ENCODE measurements at regions not wholly inside any gene's neighbourhood (a gene's known extent, or its start where the extent isn't known, plus 50 kb on each side); places are given as distances from the start of the nearest gene placed in this dataset.

- Histone ChIP-seq H3K27ac (peak overlapping the region; percentile 89), H3K36me3 (peaks cover 90% of the 10 kb centered on the region)
Measured at GRCh38 chr12:124481772-124482566, 85.4 kb downstream of the NCOR2 start.

GRCh38 chr12:124481257-124481750 lies 86.1 kb downstream of the NCOR2 start:
- Histone ChIP-seq H3K27ac (peak overlapping the region; percentile 89), H3K36me3 (peaks cover 91% of the 10 kb centered on the region), H3K4me3 (ENCODE audit: low read depth, low read length) (no peak overlapping the region), H3K9me3 (ENCODE audit: severe bottlenecking) (no peaks in the 10 kb centered on the region), H3K27me3 (ENCODE audit: insufficient read depth, low read depth, severe bottlenecking) (no peaks in the 10 kb centered on the region)
- no peak for DNase-seq
- TF ChIP-seq, protein P1, sequence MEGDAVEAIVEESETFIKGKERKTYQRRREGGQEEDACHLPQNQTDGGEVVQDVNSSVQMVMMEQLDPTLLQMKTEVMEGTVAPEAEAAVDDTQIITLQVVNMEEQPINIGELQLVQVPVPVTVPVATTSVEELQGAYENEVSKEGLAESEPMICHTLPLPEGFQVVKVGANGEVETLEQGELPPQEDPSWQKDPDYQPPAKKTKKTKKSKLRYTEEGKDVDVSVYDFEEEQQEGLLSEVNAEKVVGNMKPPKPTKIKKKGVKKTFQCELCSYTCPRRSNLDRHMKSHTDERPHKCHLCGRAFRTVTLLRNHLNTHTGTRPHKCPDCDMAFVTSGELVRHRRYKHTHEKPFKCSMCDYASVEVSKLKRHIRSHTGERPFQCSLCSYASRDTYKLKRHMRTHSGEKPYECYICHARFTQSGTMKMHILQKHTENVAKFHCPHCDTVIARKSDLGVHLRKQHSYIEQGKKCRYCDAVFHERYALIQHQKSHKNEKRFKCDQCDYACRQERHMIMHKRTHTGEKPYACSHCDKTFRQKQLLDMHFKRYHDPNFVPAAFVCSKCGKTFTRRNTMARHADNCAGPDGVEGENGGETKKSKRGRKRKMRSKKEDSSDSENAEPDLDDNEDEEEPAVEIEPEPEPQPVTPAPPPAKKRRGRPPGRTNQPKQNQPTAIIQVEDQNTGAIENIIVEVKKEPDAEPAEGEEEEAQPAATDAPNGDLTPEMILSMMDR (IDR thresholded peaks at IDR 0.05; ENCODE audit: low read depth, low read length) = no peak

More at GRCh38 chr12:124481772-124482566, 85.4 kb downstream of the NCOR2 start:
- no peak for DNase-seq
- no peak overlapping the region for H3K4me3 ChIP-seq (ENCODE audit: low read depth, low read length)
- no peaks in the 10 kb centered on the region for H3K27me3 ChIP-seq (ENCODE audit: insufficient read depth, low read depth, severe bottlenecking)
- TF ChIP-seq, protein P1 (IDR thresholded peaks at IDR 0.05; ENCODE audit: low read depth, low read length) = no peak
- H3K9me3 ChIP-seq (ENCODE audit: severe bottlenecking) = no peaks in the 10 kb centered on the region

- Histone ChIP-seq H3K9me3 (ENCODE audit: severe bottlenecking) (no peaks in the 10 kb centered on the region), H3K27me3 (ENCODE audit: insufficient read depth, low read depth, severe bottlenecking) (no peaks in the 10 kb centered on the region), H3K4me3 (ENCODE audit: low read depth, low read length) (no peak overlapping the region), H3K36me3 (peaks cover 92% of the 10 kb centered on the region), H3K27ac (peak overlapping the region; percentile 94)
- peak; percentile 97 for DNase-seq
- TF ChIP-seq, protein P1 (IDR thresholded peaks at IDR 0.05; ENCODE audit: low read depth, low read length) = no peak
Measured at GRCh38 chr12:124480469-124481256, 86.7 kb downstream of the NCOR2 start.

- Histone ChIP-seq H3K27me3 (ENCODE audit: insufficient read depth, low read depth, severe bottlenecking) (no peaks in the 10 kb centered on the region), H3K36me3 (peaks cover 92% of the 10 kb centered on the region), H3K4me3 (ENCODE audit: low read depth, low read length) (no peak overlapping the region), H3K9me3 (ENCODE audit: severe bottlenecking) (no peaks in the 10 kb centered on the region), H3K27ac (peak overlapping the region; percentile 94)
- TF ChIP-seq, protein P1 (IDR thresholded peaks at IDR 0.05; ENCODE audit: low read depth, low read length) = no peak
- DNase-seq = peak; percentile 48
Measured at GRCh38 chr12:124479680-124480468, 87.5 kb downstream of the NCOR2 start.

DNA sequence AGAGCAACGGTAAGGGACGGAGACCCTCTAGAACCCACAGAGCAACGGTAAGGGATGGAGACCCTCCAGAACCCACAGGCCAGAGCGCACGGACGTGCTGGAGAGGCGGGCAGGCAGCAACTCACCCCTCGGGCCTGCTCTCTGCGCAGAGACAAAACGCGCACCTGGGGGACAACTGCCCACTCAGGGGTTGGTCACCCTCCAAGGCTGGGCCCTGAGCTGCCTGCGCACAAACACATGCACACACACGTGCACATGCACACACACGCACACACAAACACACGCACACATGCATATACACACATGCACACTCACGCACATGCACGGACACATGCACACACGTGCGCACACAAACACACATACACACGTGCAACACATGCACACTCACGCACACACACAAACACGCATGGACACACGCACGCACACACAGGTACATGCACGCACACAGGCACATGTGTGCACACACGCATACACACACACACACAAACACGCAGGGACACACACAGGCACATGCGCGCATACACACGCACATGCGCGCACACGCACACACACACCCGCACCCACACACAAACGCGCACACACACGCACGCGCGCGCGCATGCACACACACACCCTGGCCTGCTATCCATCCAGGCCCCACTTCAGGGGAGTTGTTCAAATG lies 88.3 kb downstream of the NCOR2 start:
- TF ChIP-seq, protein P1 (IDR thresholded peaks at IDR 0.05; ENCODE audit: low read depth, low read length) = no peak
- Histone ChIP-seq H3K27ac (peak overlapping the region; percentile 94), H3K36me3 (peaks cover 92% of the 10 kb centered on the region), H3K27me3 (ENCODE audit: insufficient read depth, low read depth, severe bottlenecking) (no peaks in the 10 kb centered on the region), H3K4me3 (ENCODE audit: low read depth, low read length) (no peak overlapping the region), H3K9me3 (ENCODE audit: severe bottlenecking) (no peaks in the 10 kb centered on the region)
- DNase-seq = no peak
